ENCODE measurements at regions not wholly inside any gene's neighbourhood (a gene's known extent, or its start where the extent isn't known, plus 50 kb on each side); places are given as distances from the start of the nearest gene placed in this dataset.

DNA sequence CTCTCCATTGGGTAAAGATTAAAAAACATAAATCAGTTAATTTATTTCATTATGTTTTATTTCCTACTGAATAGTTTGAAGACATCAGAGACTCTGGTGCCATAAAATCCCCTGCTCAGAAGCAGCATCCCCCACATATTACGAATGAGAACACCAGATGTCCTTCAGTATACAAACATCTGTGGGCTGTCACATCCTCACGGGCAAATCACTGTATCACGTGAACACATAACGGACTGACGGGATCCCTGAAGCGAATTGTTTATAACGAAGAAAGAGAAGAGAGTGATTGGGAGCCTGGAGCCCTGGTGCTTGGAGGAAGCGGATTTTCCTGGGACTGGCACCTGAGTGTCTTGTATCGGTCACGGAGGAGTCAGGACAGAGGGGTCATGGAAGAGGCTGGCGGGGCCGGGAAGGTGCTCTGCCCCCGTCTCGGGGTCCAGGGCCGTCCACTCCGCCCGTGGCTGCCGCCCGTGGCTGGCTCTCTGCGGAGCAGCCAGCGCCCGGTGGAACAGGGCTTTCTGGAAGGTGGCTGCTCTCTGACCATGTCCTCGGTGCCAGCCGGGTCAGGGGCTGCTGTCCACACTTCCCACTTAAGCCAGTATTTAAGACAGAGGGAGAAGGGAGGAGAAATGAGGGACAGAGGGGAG lies 452.7 kb upstream of the FAT1 start:
- DNase-seq (ENCODE audit: low read depth in 1 of 2, low spot score in 2 of 2) (no peak), FAIRE-seq (no peak)
- H3K23me2 ChIP-seq (ENCODE audit: low read depth, low read length): no peaks in the 10 kb centered on the region; the same call in 1 of the 2 replicates
- H3K9me3 ChIP-seq (ENCODE audit: insufficient read depth in 2 of 2, low read depth in 1 of 2, low read length in 1 of 2): no peaks in the 10 kb centered on the region
- no peak overlapping the region for H3K4ac ChIP-seq (replicated peaks; ENCODE audit: insufficient read length, low read depth, low read length)
- H2BK20ac ChIP-seq (ENCODE audit: low read length): no peak overlapping the region
- H4K8ac ChIP-seq (ENCODE audit: extremely low read depth, insufficient read depth, low read length): no peak overlapping the region
- 92% methylated on average over 15 of the region's 24 CpGs; no CpG with 5 or more reads in 1 of the 2 experiments for WGBS, 2 experiments (ENCODE audit: extremely low coverage in 1 of 2, insufficient coverage in 1 of 2, insufficient read length in 1 of 2, insufficient replicate concordance in 2 of 2, low coverage in 1 of 2, low lambda C conversion rate in 2 of 2, missing lambda C conversion rate in 1 of 2)
- no peak overlapping the region for H3K56ac ChIP-seq (replicated peaks; ENCODE audit: insufficient read length, low read depth, low read length)
- H3K14ac ChIP-seq (ENCODE audit: insufficient read length): no peak overlapping the region
- no peaks in the 10 kb centered on the region for H3K79me1 ChIP-seq (ENCODE audit: low read depth, low read length)
- no peak overlapping the region for H4K5ac ChIP-seq (ENCODE audit: insufficient read length, low read depth, low read length)
- no peak overlapping the region for H2BK5ac ChIP-seq (ENCODE audit: low read depth, low read length)
- H3K4me3 ChIP-seq (ENCODE audit: extremely low read depth in 1 of 4, insufficient read depth in 2 of 4, low read depth in 3 of 4, low read length in 4 of 4): no peak overlapping the region
- peak overlapping the region; percentile 53; the same call in 1 of the 2 replicates for H2AFZ ChIP-seq (ENCODE audit: low read length)
- TF ChIP-seq CTBP2 (IDR thresholded peaks at IDR 0.05; ENCODE audit: borderline replicate concordance, insufficient read depth, insufficient read length, low read length) (no peak), RBBP5 (IDR thresholded peaks at IDR 0.05; ENCODE audit: borderline replicate concordance, low read depth, low read length) (no peak)
- TF ChIP-seq, protein P1, sequence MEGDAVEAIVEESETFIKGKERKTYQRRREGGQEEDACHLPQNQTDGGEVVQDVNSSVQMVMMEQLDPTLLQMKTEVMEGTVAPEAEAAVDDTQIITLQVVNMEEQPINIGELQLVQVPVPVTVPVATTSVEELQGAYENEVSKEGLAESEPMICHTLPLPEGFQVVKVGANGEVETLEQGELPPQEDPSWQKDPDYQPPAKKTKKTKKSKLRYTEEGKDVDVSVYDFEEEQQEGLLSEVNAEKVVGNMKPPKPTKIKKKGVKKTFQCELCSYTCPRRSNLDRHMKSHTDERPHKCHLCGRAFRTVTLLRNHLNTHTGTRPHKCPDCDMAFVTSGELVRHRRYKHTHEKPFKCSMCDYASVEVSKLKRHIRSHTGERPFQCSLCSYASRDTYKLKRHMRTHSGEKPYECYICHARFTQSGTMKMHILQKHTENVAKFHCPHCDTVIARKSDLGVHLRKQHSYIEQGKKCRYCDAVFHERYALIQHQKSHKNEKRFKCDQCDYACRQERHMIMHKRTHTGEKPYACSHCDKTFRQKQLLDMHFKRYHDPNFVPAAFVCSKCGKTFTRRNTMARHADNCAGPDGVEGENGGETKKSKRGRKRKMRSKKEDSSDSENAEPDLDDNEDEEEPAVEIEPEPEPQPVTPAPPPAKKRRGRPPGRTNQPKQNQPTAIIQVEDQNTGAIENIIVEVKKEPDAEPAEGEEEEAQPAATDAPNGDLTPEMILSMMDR (IDR thresholded peaks at IDR 0.05; ENCODE audit: control extremely low read depth in 1 of 3, insufficient read depth in 1 of 3, low read depth in 1 of 3, low read length in 3 of 3): no peak
- no peak overlapping the region for H2BK12ac ChIP-seq (ENCODE audit: low read depth, low read length)
- H2BK120ac ChIP-seq (replicated peaks; ENCODE audit: low read depth, low read length): no peak overlapping the region
- H3K4me2 ChIP-seq (ENCODE audit: insufficient read depth in 1 of 2, low read depth in 2 of 2, low read length in 2 of 2): no peak overlapping the region
- H2AK5ac ChIP-seq (ENCODE audit: low read depth, low read length): no peak overlapping the region
- no peak overlapping the region for H3K23ac ChIP-seq (ENCODE audit: insufficient read length)
- H2BK15ac ChIP-seq (ENCODE audit: low read length): no peak overlapping the region
- no peak overlapping the region for H3K18ac ChIP-seq (ENCODE audit: extremely low read depth, low read length)
- H3K9ac ChIP-seq (replicated peaks in 1 of 4; ENCODE audit: extremely low read depth in 1 of 4, low read depth in 3 of 4, low read length in 3 of 4): no peak overlapping the region
- no peak overlapping the region for H4K91ac ChIP-seq (replicated peaks; ENCODE audit: insufficient read length, low read length)
- H4K20me1 ChIP-seq (replicated peaks in 1 of 2; ENCODE audit: control insufficient read depth in 1 of 2, insufficient read depth in 2 of 2, low read length in 2 of 2): no peaks in the 10 kb centered on the region
- POLR2A ChIA-PET (ENCODE audit: partially characterized antibody): no interaction called here
- no peaks in the 10 kb centered on the region for H3K36me3 ChIP-seq (ENCODE audit: control insufficient read depth in 2 of 4, insufficient read depth in 4 of 4, low read length in 3 of 4)
- peaks cover 0 to 3% (median under 1%) of the 10 kb centered on the region in 4 experiments; a peak in 2 of 7 replicates for H3K4me1 ChIP-seq (replicated peaks in 1 of 4; ENCODE audit: control insufficient read depth in 3 of 4, insufficient read depth in 4 of 4, low read length in 3 of 4)
- CTCF ChIA-PET (ENCODE audit: partially characterized antibody): no interaction called here
- peaks cover 0 to 1% (median 0%) of the 10 kb centered on the region in 4 experiments; a peak in 1 of 7 replicates for H3K27me3 ChIP-seq (replicated peaks in 1 of 4; ENCODE audit: control insufficient read depth in 3 of 4, extremely low read depth in 1 of 4, insufficient read depth in 3 of 4, low read length in 3 of 4)
- no peak overlapping the region for H3K27ac ChIP-seq (ENCODE audit: low read depth, low read length)
- no peaks in the 10 kb centered on the region for H3K79me2 ChIP-seq (ENCODE audit: control insufficient read depth in 1 of 2, insufficient read depth in 2 of 2, low read length in 2 of 2)

Data from H1 (cell line).